COR-L47 (cell line): ENCODE measurements at regions not wholly inside any gene's neighbourhood (a gene's known extent, or its start where the extent isn't known, plus 50 kb on each side); places are given as distances from the start of the nearest gene placed in this dataset.
A peak's percentile ranks its signal among the peaks of the same experiment; 100 is the strongest.
"Not testable (repeated sequence)": the region's sequence is repeated elsewhere in the genome, so short reads cannot be mapped to it uniquely, and the experiment has no call there.

Experiments used
- DNase-seq: peaks from one replicate; lab custom pipeline; 2025; lab: John Stamatoyannopoulos, UW

GRCh38 chr5:103427326-103427725, 135.3 kb downstream of the NUDT12 start:
- DNase-seq, result no peak

GRCh38 chr5:103425686-103426454, 136.7 kb downstream of the NUDT12 start:
- no peak for DNase-seq

DNA sequence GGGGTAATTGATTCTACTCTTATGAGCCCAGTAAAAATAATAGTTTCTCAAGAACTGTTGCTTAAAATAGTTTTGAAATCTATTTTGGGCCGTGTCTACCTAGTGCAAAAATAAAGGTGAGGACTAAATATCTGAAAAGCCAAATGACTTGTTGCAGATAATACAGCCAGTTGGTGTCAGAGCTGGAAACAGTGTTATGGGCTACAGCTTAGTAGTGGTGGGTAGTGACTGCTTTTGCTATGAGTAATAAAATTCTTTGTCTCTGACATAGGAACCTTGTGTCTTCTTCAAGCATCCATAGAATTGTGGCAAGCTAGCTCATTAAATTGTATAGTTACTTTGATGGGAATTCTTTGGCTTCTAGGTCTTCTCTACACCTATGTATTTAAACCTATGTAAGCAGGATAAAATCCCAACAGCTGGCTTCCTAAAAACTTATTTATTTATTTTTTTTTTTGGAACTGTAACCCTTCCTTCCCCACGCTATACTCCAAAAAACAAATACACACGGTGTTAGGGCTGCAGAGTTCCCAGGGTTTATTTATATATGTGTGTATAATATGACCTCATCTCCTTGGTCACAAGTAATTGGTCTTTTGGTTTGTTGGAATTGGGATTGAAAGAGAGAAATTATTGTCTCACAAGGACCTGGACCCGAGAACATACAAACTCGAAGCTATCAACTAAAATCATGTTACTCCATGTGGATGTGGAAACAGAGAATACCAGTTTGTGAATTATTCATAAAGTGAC, 138.0 kb downstream of the NUDT12 start:
- no peak for DNase-seq

DNA sequence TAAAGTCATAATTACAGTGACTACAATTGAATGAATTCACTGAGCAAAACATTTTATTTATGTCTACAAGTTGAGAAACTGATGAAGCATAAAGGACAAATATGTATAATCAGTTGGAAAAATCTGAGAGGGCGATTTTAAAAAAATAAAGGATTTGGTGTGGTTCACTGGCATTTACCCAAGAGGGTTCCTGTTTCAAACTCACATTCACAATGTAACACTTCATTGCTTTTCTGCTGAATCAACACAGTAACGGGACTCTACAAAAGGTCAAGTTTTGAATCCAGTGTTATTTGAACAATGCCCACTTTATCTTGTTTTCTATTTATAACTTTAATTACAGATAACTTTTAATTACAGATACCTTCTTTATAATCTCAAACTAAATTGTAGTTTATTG, 138.6 kb downstream of the NUDT12 start:
- no peak for DNase-seq

- DNase-seq, result no peak
These were observed 139.8 kb downstream of the NUDT12 start for GRCh38 chr5:103422756-103423155.

GRCh38 chr5:103414604-103415003, 148.0 kb downstream of the NUDT12 start:
- no peak for DNase-seq

GRCh38 chr5:103411711-103412110, 150.9 kb downstream of the NUDT12 start:
- no peak for DNase-seq

DNA sequence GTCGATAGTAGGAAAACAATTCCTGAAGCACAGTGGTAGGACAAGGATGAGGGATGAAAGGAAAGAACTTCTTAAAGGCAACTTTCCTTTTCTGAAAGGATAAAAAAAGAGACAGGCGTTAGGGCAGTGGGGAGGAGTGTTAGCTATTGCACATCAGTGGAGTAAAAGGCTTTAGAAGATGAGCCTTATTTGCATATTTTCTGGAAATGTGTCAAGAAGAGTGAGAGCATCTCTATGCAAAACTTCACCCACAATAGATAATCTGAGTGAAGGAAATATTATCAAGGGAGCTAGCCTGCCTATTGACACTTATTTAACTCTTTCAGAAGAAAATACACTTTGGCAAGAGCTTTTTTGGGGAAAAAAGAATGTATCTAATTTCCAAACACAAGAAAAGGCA, 151.6 kb downstream of the MACIR start:
- no peak for DNase-seq

- DNase-seq, result no peak
These were observed 150.6 kb downstream of the MACIR start for GRCh38 chr5:103409013-103409670.

DNA sequence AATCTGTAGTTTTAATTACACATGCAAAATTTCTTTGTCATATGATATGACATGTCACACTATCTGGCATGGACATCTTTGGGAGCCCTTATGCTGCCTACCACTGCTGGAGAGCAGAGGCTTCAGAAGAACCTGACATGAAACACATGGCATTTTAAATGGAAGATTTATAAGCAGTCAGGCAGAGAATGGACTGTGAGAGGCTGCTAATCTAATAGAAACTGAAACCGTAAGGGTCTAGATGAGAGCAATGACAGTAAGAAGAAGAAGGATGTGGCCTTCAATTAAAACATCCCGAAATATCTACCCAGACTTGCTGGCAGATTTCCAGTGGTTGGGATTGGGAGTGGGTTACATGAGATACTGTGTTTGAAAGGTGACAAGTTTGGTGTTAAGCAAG, 149.8 kb downstream of the MACIR start:
- no peak for DNase-seq

GRCh38 chr5:103407402-103407801, 148.8 kb downstream of the MACIR start:
- no peak for DNase-seq

DNA sequence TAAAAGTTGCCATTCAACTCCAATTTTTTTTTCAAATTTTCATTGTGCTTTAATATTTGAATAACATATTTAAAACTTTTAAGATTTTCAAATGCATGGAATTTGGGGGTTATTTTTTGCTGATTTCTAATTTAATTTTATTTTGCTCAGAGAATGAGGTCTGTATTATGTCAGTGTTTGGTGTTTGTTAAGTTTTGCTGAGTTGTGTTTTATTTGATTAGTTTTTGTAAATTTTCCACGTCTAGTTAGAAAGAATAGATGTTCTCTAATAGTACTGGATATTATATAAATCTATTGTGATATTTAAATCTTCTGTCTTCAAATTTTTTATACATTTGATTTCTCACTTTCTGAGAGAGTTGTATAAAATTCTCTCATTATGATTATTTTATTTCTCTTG, 145.9 kb downstream of the MACIR start:
- no peak for DNase-seq

- DNase-seq, result peak; percentile 92
These were observed 144.3 kb downstream of the MACIR start for GRCh38 chr5:103402851-103403250.

DNA sequence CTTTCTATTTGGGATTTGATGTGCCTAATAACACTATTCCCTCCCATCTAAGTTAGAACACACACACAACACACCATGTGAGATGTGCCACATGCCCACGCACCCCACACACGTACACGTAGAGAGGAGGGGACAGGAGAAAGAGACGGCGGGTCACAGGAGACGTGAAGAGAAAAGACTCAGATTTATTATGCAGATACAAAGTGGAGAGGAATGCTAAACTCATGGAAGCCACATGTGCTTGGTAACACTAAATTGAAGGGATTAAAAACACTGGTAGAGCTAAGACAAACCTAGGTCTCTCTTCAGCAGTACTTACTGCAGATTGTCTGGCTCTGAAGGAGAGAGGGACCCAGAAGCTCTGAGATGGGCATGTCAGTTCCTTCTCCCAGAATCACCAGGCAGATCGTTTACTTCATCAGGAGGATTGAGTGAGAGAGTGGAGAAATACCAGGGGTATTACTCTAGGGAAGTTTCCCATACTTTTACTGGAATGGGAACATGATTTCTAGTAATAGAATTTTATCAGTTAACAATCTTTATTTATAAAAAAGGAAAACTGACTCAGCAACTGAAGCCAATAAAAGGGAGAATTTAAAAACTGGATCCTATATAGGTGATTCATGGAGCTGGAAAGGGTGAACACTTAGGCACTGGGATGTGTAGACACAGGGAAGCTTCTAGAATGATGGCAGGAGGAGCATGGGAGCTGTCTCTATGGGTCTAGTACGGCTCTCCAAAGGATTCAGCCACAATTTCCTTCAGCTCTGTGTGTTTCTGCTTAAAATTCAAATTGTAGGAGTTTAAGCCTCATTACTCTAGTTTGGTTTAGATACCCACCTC, 139.4 kb downstream of the MACIR start:
- no peak for DNase-seq

- no peak for DNase-seq
These were observed 136.1 kb downstream of the MACIR start for GRCh38 chr5:103394676-103395075.

DNA sequence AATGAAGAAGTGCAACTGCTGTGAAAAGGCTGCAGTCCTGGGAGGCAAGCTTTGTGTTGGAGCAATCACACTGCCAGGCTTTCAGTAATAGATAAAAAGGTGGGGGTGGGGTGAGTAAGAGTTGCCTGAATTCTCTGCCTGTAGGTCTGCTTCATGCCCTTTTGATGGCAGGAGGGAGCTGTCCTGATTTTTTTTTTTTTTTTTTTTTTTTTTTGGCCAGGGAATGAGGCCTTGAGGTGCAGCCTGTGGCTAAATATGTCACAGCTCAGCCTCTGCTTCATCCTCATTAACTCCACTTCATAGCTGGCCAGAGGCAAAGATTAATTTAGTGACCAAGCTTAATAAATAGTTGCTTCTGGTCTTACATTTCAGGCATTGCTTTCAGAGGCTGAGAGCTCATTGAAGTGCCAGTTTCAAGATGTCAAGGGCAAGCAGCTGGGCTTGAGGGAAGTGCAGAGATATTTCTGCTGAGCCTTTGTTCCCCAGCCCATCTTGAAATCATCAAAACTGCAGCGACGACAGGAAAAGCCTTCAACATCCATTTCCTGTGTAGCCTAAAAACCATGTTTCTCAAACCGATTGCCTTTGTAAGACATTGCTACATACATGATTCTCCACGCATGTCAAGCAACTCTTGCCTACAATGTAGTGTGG, 134.7 kb downstream of the MACIR start:
- DNase-seq, result no peak

DNA sequence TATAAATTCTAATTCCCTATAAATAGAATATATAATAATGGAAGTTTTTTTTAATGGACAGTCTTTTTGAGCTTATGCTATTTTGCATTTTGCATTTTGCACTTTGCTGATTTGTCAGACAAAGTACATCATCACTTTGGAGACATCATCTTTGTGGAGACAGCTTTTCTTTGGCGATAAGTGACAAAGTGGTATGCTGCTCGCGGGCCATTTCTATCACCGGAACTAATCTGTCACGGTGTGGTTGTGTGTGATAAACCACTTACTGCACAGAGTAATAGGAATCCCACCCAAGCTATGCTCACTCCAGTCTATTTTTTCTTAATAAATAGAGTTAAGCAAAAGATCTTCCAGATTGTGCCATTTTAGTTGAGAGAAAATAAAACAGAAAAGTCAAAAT, 133.1 kb downstream of the MACIR start:
- DNase-seq, result no peak

- no peak for DNase-seq
These were observed 131.3 kb downstream of the MACIR start for GRCh38 chr5:103389846-103390245.

GRCh38 chr5:103389357-103389756, 130.8 kb downstream of the MACIR start:
- no peak for DNase-seq

- DNase-seq, result no peak
These were observed 127.2 kb downstream of the MACIR start for GRCh38 chr5:103385722-103386121.

- not testable (repeated sequence) for DNase-seq
These were observed 119.1 kb downstream of the MACIR start for GRCh38 chr5:103377638-103378037.
